VCaP (cell line): ENCODE measurements at regions not wholly inside any gene's neighbourhood (a gene's known extent, or its start where the extent isn't known, plus 50 kb on each side); places are given as distances from the start of the nearest gene placed in this dataset.

Source experiments
- H3K27ac ChIP-seq: fragments of 450-650 bp; 2 replicates; pipeline ENCODE4 v1.5.1; 2017
- CTCF ChIP-seq: fragments of 450-650 bp; conservative IDR thresholded peaks from 2 replicates; pipeline ENCODE4 v1.5.1; 2017; ENCODE audit warnings: mild to moderate bottlenecking, moderate library complexity

DNA sequence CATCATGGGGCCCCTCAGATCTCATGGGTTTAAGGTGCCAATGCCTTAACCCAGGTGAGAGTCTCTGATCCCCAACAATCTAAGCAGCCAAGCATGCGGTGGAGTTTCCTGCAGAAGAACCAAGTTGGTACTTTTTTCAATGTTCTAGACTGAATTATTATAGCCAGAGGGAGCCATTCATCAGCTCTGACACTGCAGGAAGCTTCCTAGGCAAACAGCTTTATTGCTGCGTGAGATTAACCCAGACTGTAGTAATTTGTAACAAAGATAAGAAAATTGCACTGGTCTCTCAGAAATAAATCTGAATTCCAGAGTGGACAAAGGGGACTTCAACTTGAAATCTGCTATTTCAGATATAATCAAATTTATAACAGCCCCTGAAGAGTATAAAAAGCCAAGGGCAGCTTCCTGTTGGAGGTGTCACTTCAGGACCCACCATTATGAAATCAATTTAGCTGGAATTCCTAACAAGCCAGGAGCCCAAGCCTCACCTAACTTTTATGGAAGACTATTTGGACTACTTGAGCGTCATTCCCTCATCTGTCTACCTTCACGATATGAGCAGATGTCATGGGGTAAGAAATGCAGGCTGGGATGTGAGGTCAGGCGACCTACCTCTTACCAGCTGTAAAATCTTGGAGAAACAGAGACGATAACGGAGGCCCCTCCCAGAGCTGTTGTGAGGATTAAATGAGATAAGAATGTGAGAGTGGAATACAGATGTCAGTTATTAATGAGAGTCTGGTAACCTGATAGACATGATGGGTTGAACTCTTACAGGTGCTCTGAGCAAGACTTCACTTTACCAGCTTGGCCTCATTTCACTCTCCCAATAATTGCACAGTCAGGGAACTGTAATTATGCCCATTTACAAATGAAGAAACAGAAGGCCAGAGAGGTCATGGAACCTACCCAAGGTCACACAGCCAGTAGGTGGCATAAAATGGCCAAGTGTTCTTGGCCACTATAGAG lies 135.1 kb downstream of the RRAGC start:
- H3K27ac ChIP-seq: peak overlapping the region; percentile 67
- TF ChIP-seq CTCF: no peak

GRCh38 chr1:38721816-38722215 lies 137.8 kb downstream of the RRAGC start:
- TF ChIP-seq CTCF: no peak

GRCh38 chr1:38719880-38720279 lies 139.7 kb downstream of the RRAGC start:
- no peak overlapping the region for H3K27ac ChIP-seq
- no peak for TF ChIP-seq CTCF

More at GRCh38 chr1:38721816-38722215, 137.8 kb downstream of the RRAGC start:
- H3K27ac ChIP-seq: no peak overlapping the region

DNA sequence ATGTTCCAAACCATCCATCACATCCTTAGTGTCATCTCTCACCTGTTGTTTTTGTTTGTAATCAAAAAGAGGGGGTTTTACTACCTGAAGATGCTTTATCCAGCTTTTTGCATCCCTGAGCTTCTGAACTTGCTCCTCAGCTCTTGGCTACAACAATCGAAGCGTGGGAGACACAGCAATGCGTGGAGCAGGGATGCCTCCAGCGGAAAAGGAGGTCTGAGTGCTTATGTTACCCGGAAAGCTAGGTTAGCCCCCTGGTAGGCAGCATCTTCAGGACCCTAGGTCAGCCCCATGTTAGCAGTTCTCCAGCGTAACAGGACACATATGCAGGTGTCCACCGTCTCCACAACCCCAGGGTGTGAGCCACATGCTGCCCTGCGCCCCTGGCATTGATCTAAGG lies 141.5 kb downstream of the RRAGC start:
- no peak for TF ChIP-seq CTCF

DNA sequence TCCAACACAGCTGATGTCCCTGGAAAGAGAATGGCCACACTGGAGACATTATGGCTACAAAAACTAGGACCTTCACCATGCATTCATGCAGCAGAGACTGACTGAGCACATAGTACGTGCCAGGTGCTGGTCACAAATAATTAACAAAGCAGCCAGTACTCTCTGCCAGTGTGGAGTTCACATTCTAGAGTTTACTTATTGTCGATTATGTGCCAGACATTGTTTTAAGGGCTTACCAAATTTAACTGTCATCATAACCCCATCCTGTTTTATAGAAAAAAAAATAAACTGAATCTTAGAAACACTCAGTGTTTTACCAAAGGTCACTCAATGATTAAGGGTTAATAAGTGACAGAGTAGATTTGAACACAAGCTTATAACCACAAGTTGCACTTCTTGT lies 143.3 kb downstream of the RRAGC start:
- no peak for TF ChIP-seq CTCF
- H3K27ac ChIP-seq: no peak overlapping the region

More for the DNA sequence above, 141.5 kb downstream of the RRAGC start:
- no peak overlapping the region for H3K27ac ChIP-seq

- TF ChIP-seq CTCF: no peak
- H3K27ac ChIP-seq: no peak overlapping the region
Observed at GRCh38 chr1:38715415-38715814, 144.2 kb downstream of the RRAGC start.

GRCh38 chr1:38712046-38712445 lies 147.5 kb downstream of the RRAGC start:
- TF ChIP-seq CTCF: no peak
- no peak overlapping the region for H3K27ac ChIP-seq
